ENCODE measurements at regions not wholly inside any gene's neighbourhood (a gene's known extent, or its start where the extent isn't known, plus 50 kb on each side); places are given as distances from the start of the nearest gene placed in this dataset.

- Histone ChIP-seq H3K9me3 (ENCODE audit: control insufficient read depth in 5 of 5, low read length in 5 of 5) (no peaks in the 10 kb centered on the region), H3K27ac (ENCODE audit: low read depth, low read length) (no peak overlapping the region), H3K4me3 (ENCODE audit: low read depth in 1 of 5, low read length in 5 of 5) (no peak overlapping the region), H3K4me1 (ENCODE audit: control insufficient read depth in 5 of 5, insufficient read depth in 5 of 5, low read length in 5 of 5) (peaks cover 0 to 10% (median 8%) of the 10 kb centered on the region in 5 donors), H3K36me3 (ENCODE audit: control insufficient read depth in 5 of 5, insufficient read depth in 5 of 5, low read length in 5 of 5) (no peaks in the 10 kb centered on the region), H3K27me3 (ENCODE audit: control insufficient read depth in 5 of 5, insufficient read depth in 4 of 5, low read length in 5 of 5) (peaks cover 0 to 7% (median 3%) of the 10 kb centered on the region in 5 donors), H3K9ac (ENCODE audit: low read length in 5 of 5) (no peak overlapping the region)
Observed at GRCh38 chr6:167651318-167652041, 175.2 kb upstream of the AFDN start.

GRCh38 chr6:167652042-167652700 lies 174.5 kb upstream of the AFDN start:
- Histone ChIP-seq H3K9me3 (ENCODE audit: control insufficient read depth in 5 of 5, low read length in 5 of 5) (no peaks in the 10 kb centered on the region), H3K36me3 (ENCODE audit: control insufficient read depth in 5 of 5, insufficient read depth in 5 of 5, low read length in 5 of 5) (no peaks in the 10 kb centered on the region)

GRCh38 chr6:167652701-167653095 lies 174.0 kb upstream of the AFDN start:
- Histone ChIP-seq H3K4me3 (ENCODE audit: low read depth in 1 of 5, low read length in 5 of 5) (no peak overlapping the region), H3K27me3 (ENCODE audit: control insufficient read depth in 5 of 5, insufficient read depth in 4 of 5, low read length in 5 of 5) (peaks cover 0 to 7% (median 3%) of the 10 kb centered on the region in 5 donors), H3K36me3 (ENCODE audit: control insufficient read depth in 5 of 5, insufficient read depth in 5 of 5, low read length in 5 of 5) (no peaks in the 10 kb centered on the region), H3K4me1 (ENCODE audit: control insufficient read depth in 5 of 5, insufficient read depth in 5 of 5, low read length in 5 of 5) (peaks cover 0 to 6% (median 2%) of the 10 kb centered on the region in 5 donors), H3K9me3 (ENCODE audit: control insufficient read depth in 5 of 5, low read length in 5 of 5) (no peaks in the 10 kb centered on the region), H3K27ac (ENCODE audit: low read depth, low read length) (no peak overlapping the region), H3K9ac (ENCODE audit: low read length in 5 of 5) (no peak overlapping the region)

More at GRCh38 chr6:167652042-167652700, 174.5 kb upstream of the AFDN start:
- Histone ChIP-seq H3K27ac (ENCODE audit: low read depth, low read length) (no peak overlapping the region), H3K27me3 (ENCODE audit: control insufficient read depth in 5 of 5, insufficient read depth in 4 of 5, low read length in 5 of 5) (peaks cover 0 to 7% (median 3%) of the 10 kb centered on the region in 5 donors), H3K9ac (ENCODE audit: low read length in 5 of 5) (no peak overlapping the region), H3K4me3 (ENCODE audit: low read depth in 1 of 5, low read length in 5 of 5) (no peak overlapping the region), H3K4me1 (ENCODE audit: control insufficient read depth in 5 of 5, insufficient read depth in 5 of 5, low read length in 5 of 5) (peaks cover 0 to 10% (median 7%) of the 10 kb centered on the region in 5 donors)

GRCh38 chr6:167653561-167653960 lies 173.2 kb upstream of the AFDN start:
- Histone ChIP-seq H3K36me3 (ENCODE audit: control insufficient read depth in 5 of 5, insufficient read depth in 5 of 5, low read length in 5 of 5) (no peaks in the 10 kb centered on the region), H3K27ac (ENCODE audit: low read depth, low read length) (no peak overlapping the region), H3K27me3 (ENCODE audit: control insufficient read depth in 5 of 5, insufficient read depth in 4 of 5, low read length in 5 of 5) (peaks cover 0 to 7% (median 3%) of the 10 kb centered on the region in 5 donors), H3K9ac (ENCODE audit: low read length in 5 of 5) (no peak overlapping the region), H3K9me3 (ENCODE audit: control insufficient read depth in 5 of 5, low read length in 5 of 5) (no peaks in the 10 kb centered on the region), H3K4me1 (ENCODE audit: control insufficient read depth in 5 of 5, insufficient read depth in 5 of 5, low read length in 5 of 5) (no peaks in the 10 kb centered on the region), H3K4me3 (ENCODE audit: low read depth in 1 of 5, low read length in 5 of 5) (no peak overlapping the region)

GRCh38 chr6:167654389-167654788 lies 172.3 kb upstream of the AFDN start:
- Histone ChIP-seq H3K9me3 (ENCODE audit: control insufficient read depth in 5 of 5, low read length in 5 of 5) (no peaks in the 10 kb centered on the region), H3K27ac (ENCODE audit: low read depth, low read length) (no peak overlapping the region), H3K9ac (ENCODE audit: low read length in 5 of 5) (no peak overlapping the region), H3K27me3 (ENCODE audit: control insufficient read depth in 5 of 5, insufficient read depth in 4 of 5, low read length in 5 of 5) (peaks cover 0 to 7% (median 3%) of the 10 kb centered on the region in 5 donors), H3K4me3 (ENCODE audit: low read depth in 1 of 5, low read length in 5 of 5) (no peak overlapping the region), H3K4me1 (ENCODE audit: control insufficient read depth in 5 of 5, insufficient read depth in 5 of 5, low read length in 5 of 5) (no peaks in the 10 kb centered on the region), H3K36me3 (ENCODE audit: control insufficient read depth in 5 of 5, insufficient read depth in 5 of 5, low read length in 5 of 5) (no peaks in the 10 kb centered on the region)

- Histone ChIP-seq H3K27ac (ENCODE audit: low read depth, low read length) (no peak overlapping the region), H3K9ac (ENCODE audit: low read length in 5 of 5) (no peak overlapping the region), H3K4me3 (ENCODE audit: low read depth in 1 of 5, low read length in 5 of 5) (no peak overlapping the region), H3K27me3 (ENCODE audit: control insufficient read depth in 5 of 5, insufficient read depth in 4 of 5, low read length in 5 of 5) (peaks cover 0 to 7% (median 0%) of the 10 kb centered on the region in 5 donors), H3K9me3 (ENCODE audit: control insufficient read depth in 5 of 5, low read length in 5 of 5) (no peaks in the 10 kb centered on the region), H3K4me1 (ENCODE audit: control insufficient read depth in 5 of 5, insufficient read depth in 5 of 5, low read length in 5 of 5) (no peaks in the 10 kb centered on the region), H3K36me3 (ENCODE audit: control insufficient read depth in 5 of 5, insufficient read depth in 5 of 5, low read length in 5 of 5) (no peaks in the 10 kb centered on the region)
Observed at GRCh38 chr6:167655174-167655821, 171.4 kb upstream of the AFDN start.

GRCh38 chr6:167658106-167658505 lies 168.6 kb upstream of the AFDN start:
- no peaks in the 10 kb centered on the region for H3K36me3 ChIP-seq (ENCODE audit: control insufficient read depth in 5 of 5, insufficient read depth in 5 of 5, low read length in 5 of 5)
- H3K27ac ChIP-seq (ENCODE audit: low read depth, low read length), result no peak overlapping the region
- no peaks in the 10 kb centered on the region for H3K27me3 ChIP-seq (ENCODE audit: control insufficient read depth in 5 of 5, insufficient read depth in 4 of 5, low read length in 5 of 5)
- no peaks in the 10 kb centered on the region for H3K9me3 ChIP-seq (ENCODE audit: control insufficient read depth in 5 of 5, low read length in 5 of 5)
- H3K9ac ChIP-seq (ENCODE audit: low read length in 5 of 5), result no peak overlapping the region
- H3K4me1 ChIP-seq (ENCODE audit: control insufficient read depth in 5 of 5, insufficient read depth in 5 of 5, low read length in 5 of 5), result peaks cover 0 to 5% (median 0%) of the 10 kb centered on the region in 5 donors
- H3K4me3 ChIP-seq (ENCODE audit: low read depth in 1 of 5, low read length in 5 of 5), result no peak overlapping the region

DNA sequence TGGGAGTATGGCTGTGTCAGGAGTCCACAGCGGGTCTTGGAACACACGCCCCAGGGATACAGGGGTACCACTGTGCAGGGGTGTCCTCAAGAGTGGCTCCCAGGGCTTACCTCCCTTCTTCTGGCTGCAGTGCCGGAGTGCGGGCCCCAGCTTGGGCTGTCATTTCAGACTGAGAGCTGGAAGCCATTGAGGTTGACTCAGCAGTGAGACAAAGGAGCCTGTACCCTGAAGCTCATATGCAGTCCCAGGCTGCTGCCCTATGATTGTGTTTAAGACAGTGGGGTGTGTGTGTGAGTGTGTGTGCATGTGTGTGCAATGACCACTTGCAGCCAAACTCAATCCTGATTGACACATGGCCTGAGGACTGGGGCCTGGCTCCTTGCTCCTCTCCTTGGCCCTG lies 167.7 kb upstream of the AFDN start:
- Histone ChIP-seq H3K4me3 (ENCODE audit: low read depth in 1 of 5, low read length in 5 of 5) (no peak overlapping the region), H3K9ac (ENCODE audit: low read length in 5 of 5) (no peak overlapping the region), H3K9me3 (ENCODE audit: control insufficient read depth in 5 of 5, low read length in 5 of 5) (no peaks in the 10 kb centered on the region), H3K4me1 (ENCODE audit: control insufficient read depth in 5 of 5, insufficient read depth in 5 of 5, low read length in 5 of 5) (peaks cover 0 to 5% (median under 1%) of the 10 kb centered on the region in 5 donors), H3K36me3 (ENCODE audit: control insufficient read depth in 5 of 5, insufficient read depth in 5 of 5, low read length in 5 of 5) (no peaks in the 10 kb centered on the region), H3K27me3 (ENCODE audit: control insufficient read depth in 5 of 5, insufficient read depth in 4 of 5, low read length in 5 of 5) (no peaks in the 10 kb centered on the region), H3K27ac (ENCODE audit: low read depth, low read length) (no peak overlapping the region)

DNA sequence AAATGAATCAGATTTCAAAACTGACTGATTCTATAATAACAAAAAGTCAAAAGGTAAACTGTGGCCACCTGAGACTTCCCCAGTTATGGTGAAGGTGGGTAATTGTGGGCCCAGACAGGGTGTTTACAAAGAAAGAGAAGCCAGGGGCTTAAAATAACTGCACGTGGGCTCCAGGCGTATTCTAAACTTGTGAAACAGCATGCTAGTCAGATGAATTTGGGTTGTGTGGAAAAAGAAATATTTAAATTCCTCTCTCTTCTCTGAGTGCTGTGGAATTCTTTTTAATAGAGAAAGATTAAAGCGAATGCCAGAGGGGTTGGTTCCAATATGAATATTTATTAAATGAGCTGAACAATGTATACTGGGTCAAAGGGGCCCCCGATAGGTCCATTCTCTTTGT lies 166.3 kb upstream of the AFDN start:
- Histone ChIP-seq H3K36me3 (ENCODE audit: control insufficient read depth in 5 of 5, insufficient read depth in 5 of 5, low read length in 5 of 5) (no peaks in the 10 kb centered on the region), H3K4me1 (ENCODE audit: control insufficient read depth in 5 of 5, insufficient read depth in 5 of 5, low read length in 5 of 5) (peaks cover 0 to 13% (median 8%) of the 10 kb centered on the region in 5 donors), H3K27me3 (ENCODE audit: control insufficient read depth in 5 of 5, insufficient read depth in 4 of 5, low read length in 5 of 5) (peaks cover 0 to under 1% (median 0%) of the 10 kb centered on the region in 5 donors), H3K4me3 (ENCODE audit: low read depth in 1 of 5, low read length in 5 of 5) (no peak overlapping the region), H3K9ac (ENCODE audit: low read length in 5 of 5) (no peak overlapping the region), H3K27ac (ENCODE audit: low read depth, low read length) (no peak overlapping the region), H3K9me3 (ENCODE audit: control insufficient read depth in 5 of 5, low read length in 5 of 5) (no peaks in the 10 kb centered on the region)
